Adrenal gland (tissue), 5 donors: ENCODE measurements at regions not wholly inside any gene's neighbourhood (a gene's known extent, or its start where the extent isn't known, plus 50 kb on each side); places are given as distances from the start of the nearest gene placed in this dataset.

Experiments
- CTCF ChIP-seq, 6 experiments: fragments of 450-650 bp in 4 of 6; fragments of 200-600 bp in 2 of 6; sonication (generic) in 1 of 6; IDR thresholded peaks; 1 replicate in 5 of 6; 2 replicates in 1 of 6; pipeline versions ENCODE4 v1.5.1 to v1.8.0; 2016 to 2021; ENCODE audit warnings: antibody characterized with exemption in 6 of 6, mild to moderate bottlenecking in 2 of 6, moderate library complexity in 1 of 6
- POLR2A ChIP-seq, 2 donors: fragments of 450-650 bp; IDR thresholded peaks; one replicate each; pipeline ENCODE4 v1.6.1; 2017; ENCODE audit warnings: antibody characterized with exemption in 2 of 2, mild to moderate bottlenecking in 2 of 2, moderate library complexity in 1 of 2
- donor health status: DM: no; HTN: no; CAD: no.

GRCh38 chr1:29441916-29442668, 205.8 kb downstream of the PTPRU start:
- TF ChIP-seq POLR2A (IDR thresholded peaks at IDR 0.05) (no peak), CTCF (IDR thresholded peaks at IDR 0.05) (no peak)
